ENCODE measurements at regions not wholly inside any gene's neighbourhood (a gene's known extent, or its start where the extent isn't known, plus 50 kb on each side); places are given as distances from the start of the nearest gene placed in this dataset.
"Not testable (repeated sequence)": the region's sequence is repeated elsewhere in the genome, so short reads cannot be mapped to it uniquely, and the experiment has no call there.

- peaks cover 3% of the 10 kb centered on the region for H3K27me3 Mint-ChIP-seq
- H3K27ac Mint-ChIP-seq: no peak overlapping the region
- no peak for TF ChIP-seq CTCF (conservative IDR thresholded peaks at IDR 0.05)
- no peak for DNase-seq (ENCODE audit: extremely low spot score, unreplicated experiment)
- H3K4me1 Mint-ChIP-seq (ENCODE audit: unreplicated experiment): peaks cover 8% of the 10 kb centered on the region
- no peak overlapping the region for H3K4me3 Mint-ChIP-seq
- H3K9me3 Mint-ChIP-seq: no peaks in the 10 kb centered on the region
- no peaks in the 10 kb centered on the region for H3K36me3 Mint-ChIP-seq
Measured at GRCh38 chr2:210730672-210731071, 174.3 kb downstream of the CPS1 start.

GRCh38 chr2:210746826-210747225 lies 190.4 kb downstream of the CPS1 start:
- DNase-seq (ENCODE audit: extremely low spot score, unreplicated experiment): not testable (repeated sequence)

GRCh38 chr2:210752532-210752931 lies 196.1 kb downstream of the CPS1 start:
- H3K27ac Mint-ChIP-seq: no peak overlapping the region
- H3K4me3 Mint-ChIP-seq: no peak overlapping the region
- no peaks in the 10 kb centered on the region for H3K9me3 Mint-ChIP-seq
- no peaks in the 10 kb centered on the region for H3K4me1 Mint-ChIP-seq (ENCODE audit: unreplicated experiment)
- no peaks in the 10 kb centered on the region for H3K36me3 Mint-ChIP-seq
- DNase-seq (ENCODE audit: extremely low spot score, unreplicated experiment): no peak
- no peak for TF ChIP-seq CTCF (conservative IDR thresholded peaks at IDR 0.05)
- H3K27me3 Mint-ChIP-seq: no peaks in the 10 kb centered on the region

More at GRCh38 chr2:210746826-210747225, 190.4 kb downstream of the CPS1 start:
- H3K9me3 Mint-ChIP-seq, H3K4me3 Mint-ChIP-seq, H3K27me3 Mint-ChIP-seq, H3K36me3 Mint-ChIP-seq, H3K27ac Mint-ChIP-seq: not testable (repeated sequence)
- peaks cover 10% of the 10 kb centered on the region for H3K4me1 Mint-ChIP-seq (ENCODE audit: unreplicated experiment)

GRCh38 chr2:210753386-210753785 lies 197.0 kb downstream of the CPS1 start:
- no peak overlapping the region for H3K4me3 Mint-ChIP-seq
- H3K4me1 Mint-ChIP-seq (ENCODE audit: unreplicated experiment): no peaks in the 10 kb centered on the region
- H3K36me3 Mint-ChIP-seq: no peaks in the 10 kb centered on the region
- no peak for TF ChIP-seq CTCF (conservative IDR thresholded peaks at IDR 0.05)
- no peak for DNase-seq (ENCODE audit: extremely low spot score, unreplicated experiment)
- peaks cover under 1% of the 10 kb centered on the region for H3K27me3 Mint-ChIP-seq
- H3K27ac Mint-ChIP-seq: no peak overlapping the region
- no peaks in the 10 kb centered on the region for H3K9me3 Mint-ChIP-seq

- Mint-ChIP-seq H3K4me1 (ENCODE audit: unreplicated experiment) (no peaks in the 10 kb centered on the region), H3K4me3 (no peak overlapping the region), H3K9me3 (no peaks in the 10 kb centered on the region), H3K27ac (no peak overlapping the region), H3K36me3 (no peaks in the 10 kb centered on the region), H3K27me3 (peaks cover 3% of the 10 kb centered on the region)
- no peak for TF ChIP-seq CTCF (conservative IDR thresholded peaks at IDR 0.05)
- DNase-seq (ENCODE audit: extremely low spot score, unreplicated experiment): no peak
Measured at GRCh38 chr2:210756855-210757254, 200.5 kb downstream of the CPS1 start.

- Mint-ChIP-seq H3K4me1 (ENCODE audit: unreplicated experiment) (no peaks in the 10 kb centered on the region), H3K36me3 (no peaks in the 10 kb centered on the region), H3K27me3 (peaks cover 15% of the 10 kb centered on the region), H3K9me3 (no peaks in the 10 kb centered on the region), H3K4me3 (no peak overlapping the region), H3K27ac (no peak overlapping the region)
- no peak for TF ChIP-seq CTCF (conservative IDR thresholded peaks at IDR 0.05)
- no peak for DNase-seq (ENCODE audit: extremely low spot score, unreplicated experiment)
Measured at GRCh38 chr2:210762604-210763588, 206.5 kb downstream of the CPS1 start.
